H9 (cell line): ENCODE measurements at regions not wholly inside any gene's neighbourhood (a gene's known extent, or its start where the extent isn't known, plus 50 kb on each side); places are given as distances from the start of the nearest gene placed in this dataset.

Experiments
- DNase-seq: peaks from one replicate; pipeline ENCODE4 v3.0.0-alpha.2; 2017
- H2AFZ ChIP-seq: one replicate; pipeline ENCODE4 v1.6.1; 2013; ENCODE audit warnings: mild to moderate bottlenecking, low read length, control low read depth, moderate library complexity
- H2AK5ac ChIP-seq: 2 replicates; pipeline ENCODE4 v1.6.1; 2013; ENCODE audit warnings: low read length, control low read depth, mixed read lengths; ENCODE audit not compliant: insufficient read length
- H2BK120ac ChIP-seq: one replicate; pipeline ENCODE4 v1.6.1; 2013; ENCODE audit warnings: low read depth, mild to moderate bottlenecking, low read length, control low read depth, inconsistent platforms; ENCODE audit not compliant: poor library complexity, severe bottlenecking
- H2BK12ac ChIP-seq: 2 replicates; pipeline ENCODE4 v1.6.1; 2013; ENCODE audit warnings: low read length, control low read depth, mixed read lengths, low read depth; ENCODE audit not compliant: insufficient read length
- H2BK15ac ChIP-seq: 2 replicates; pipeline ENCODE4 v1.6.1; 2013; ENCODE audit warnings: low read depth, low read length, control low read depth
- H2BK20ac ChIP-seq: one replicate; pipeline ENCODE4 v1.6.1; 2013; ENCODE audit warnings: low read depth, mild to moderate bottlenecking, low read length, control low read depth, inconsistent platforms; ENCODE audit not compliant: poor library complexity, severe bottlenecking
- H2BK5ac ChIP-seq: 2 replicates; pipeline ENCODE4 v1.6.1; 2013; ENCODE audit warnings: low read length, control low read depth, mixed read lengths; ENCODE audit not compliant: insufficient read length
- H3K14ac ChIP-seq: 2 replicates; pipeline ENCODE4 v1.6.1; 2013; ENCODE audit warnings: low read length, control low read depth; ENCODE audit not compliant: insufficient read depth
- H3K18ac ChIP-seq: 2 replicates; pipeline ENCODE4 v1.6.1; 2013; ENCODE audit warnings: low read depth, mild to moderate bottlenecking, mixed read lengths, low read length, control low read depth; ENCODE audit not compliant: insufficient read length
- H3K23ac ChIP-seq: 2 replicates; pipeline ENCODE4 v1.6.1; 2013; ENCODE audit warnings: low read length, control low read depth, mixed read lengths, low read depth; ENCODE audit not compliant: insufficient read length
- H3K23me2 ChIP-seq: 2 replicates; pipeline ENCODE4 v1.6.1; 2013; ENCODE audit warnings: low read depth, mild to moderate bottlenecking, mixed read lengths, low read length, control low read depth; ENCODE audit not compliant: insufficient read length, poor library complexity, severe bottlenecking
- H3K27ac ChIP-seq: 2 replicates; pipeline ENCODE4 v1.5.1; 2013; ENCODE audit warnings: low read length, control low read depth, mixed read lengths, low read depth; ENCODE audit not compliant: insufficient read length
- H3K27me3 ChIP-seq: 2 replicates; pipeline ENCODE4 v1.6.1; 2013; ENCODE audit warnings: low read length, control low read depth, inconsistent platforms; ENCODE audit not compliant: insufficient read depth
- H3K4ac ChIP-seq: 2 replicates; pipeline ENCODE4 v1.6.1; 2013; ENCODE audit warnings: low read depth, mild to moderate bottlenecking, control low read depth, inconsistent platforms, low read length, moderate library complexity
- H3K4me1 ChIP-seq: 2 replicates; pipeline ENCODE4 v1.6.1; 2013; ENCODE audit warnings: low read length, control low read depth, inconsistent platforms; ENCODE audit not compliant: insufficient read depth
- H3K4me2 ChIP-seq: 2 replicates; pipeline ENCODE4 v1.6.1; 2013; ENCODE audit warnings: low read length, control low read depth, mixed read lengths; ENCODE audit not compliant: insufficient read length, insufficient read depth
- H3K56ac ChIP-seq: 2 replicates; pipeline ENCODE4 v1.6.1; 2013; ENCODE audit warnings: low read depth, mild to moderate bottlenecking, mixed read lengths, low read length, control low read depth; ENCODE audit not compliant: insufficient read length
- H3K79me1 ChIP-seq: 2 replicates; pipeline ENCODE4 v1.6.1; 2013; ENCODE audit warnings: low read depth, mild to moderate bottlenecking, moderate library complexity, low read length, control low read depth, inconsistent platforms; ENCODE audit not compliant: insufficient read depth, poor library complexity, severe bottlenecking
- H3K79me2 ChIP-seq: 2 replicates; pipeline ENCODE4 v1.6.1; 2013; ENCODE audit warnings: low read length, control low read depth, inconsistent platforms; ENCODE audit not compliant: insufficient read depth
- H3K9ac ChIP-seq: 2 replicates; pipeline ENCODE4 v1.6.1; 2013; ENCODE audit warnings: low read length, control low read depth, mixed read lengths; ENCODE audit not compliant: insufficient read length; ENCODE audit errors: extremely low read depth
- H3K9me3 ChIP-seq: one replicate; pipeline ENCODE4 v1.6.1; 2013; ENCODE audit warnings: low read depth, low read length, inconsistent platforms; ENCODE audit not compliant: control insufficient read depth
- H3T11ph ChIP-seq: one replicate; pipeline ENCODE4 v1.6.1; 2013; ENCODE audit warnings: mild to moderate bottlenecking, low read length, control low read depth, inconsistent platforms
- H4K20me1 ChIP-seq: one replicate; pipeline ENCODE4 v1.6.1; 2013; ENCODE audit not compliant: control insufficient read depth, insufficient read length, insufficient read depth
- H4K5ac ChIP-seq: 2 replicates; pipeline ENCODE4 v1.6.1; 2013; ENCODE audit warnings: low read depth, mild to moderate bottlenecking, mixed read lengths, low read length, control low read depth; ENCODE audit not compliant: insufficient read length
- H4K8ac ChIP-seq: replicated peaks from 2 replicates; pipeline ENCODE4 v1.6.1; 2013; ENCODE audit warnings: low read length, control low read depth, mixed read lengths, low read depth; ENCODE audit not compliant: insufficient read length
- H4K91ac ChIP-seq: 2 replicates; pipeline ENCODE4 v1.6.1; 2013; ENCODE audit warnings: low read depth, mild to moderate bottlenecking, moderate library complexity, mixed read lengths, low read length, control low read depth; ENCODE audit not compliant: insufficient read length
- H3K27ac Mint-ChIP-seq, 3 experiments: 2 replicates in 2 of 3; 3 replicates in 1 of 3; pipeline ENCODE4 v1.8.0; 2020 to 2021; ENCODE audit warnings: mixed read lengths in 3 of 3, mild to moderate bottlenecking in 1 of 3, moderate library complexity in 1 of 3
- H3K27me3 Mint-ChIP-seq: 2 replicates; pipeline ENCODE4 v1.8.0; 2021; ENCODE audit warnings: low read depth, mild to moderate bottlenecking, moderate library complexity, mixed read lengths
- H3K36me3 Mint-ChIP-seq, 3 experiments: 2 replicates in 2 of 3; 3 replicates in 1 of 3; pipeline ENCODE4 v1.8.0; 2020 to 2021; ENCODE audit warnings: low read depth in 3 of 3, mixed read lengths in 3 of 3; ENCODE audit not compliant: insufficient read depth in 1 of 3
- H3K4me1 Mint-ChIP-seq, 2 experiments: 2 replicates each; pipeline ENCODE4 v1.8.0; 2020; ENCODE audit warnings: mixed read lengths in 2 of 2
- H3K4me3 Mint-ChIP-seq, 2 experiments: 2 replicates in 1 of 2; 3 replicates in 1 of 2; pipeline ENCODE4 v1.8.0; 2020 to 2021; ENCODE audit warnings: mild to moderate bottlenecking in 2 of 2, mixed read lengths in 2 of 2, moderate library complexity in 1 of 2
- H3K9me3 Mint-ChIP-seq, 2 experiments: 2 replicates in 1 of 2; 3 replicates in 1 of 2; pipeline ENCODE4 v1.8.0; 2020; ENCODE audit warnings: mild to moderate bottlenecking in 2 of 2, mixed read lengths in 2 of 2, moderate library complexity in 1 of 2
- CTCF ChIP-seq: fragments of 200-600 bp; sonication (generic); conservative IDR thresholded peaks from 3 replicates; pipeline ENCODE4 v1.8.0; 2021; ENCODE audit warnings: antibody characterized with exemption, mild to moderate bottlenecking
- WGBS: extraction: QIAGEN DNeasy Blood & Tissue Kit; methylation state at CpG from one replicate; pipeline ENCODE4 v1.1.7; 2013; ENCODE audit warnings: missing lambda C conversion rate, low lambda C conversion rate, mixed read lengths; ENCODE audit not compliant: insufficient read length; ENCODE audit errors: extremely low coverage; 5-methylcytosine and 5-hydroxymethylcytosine counted together

DNA sequence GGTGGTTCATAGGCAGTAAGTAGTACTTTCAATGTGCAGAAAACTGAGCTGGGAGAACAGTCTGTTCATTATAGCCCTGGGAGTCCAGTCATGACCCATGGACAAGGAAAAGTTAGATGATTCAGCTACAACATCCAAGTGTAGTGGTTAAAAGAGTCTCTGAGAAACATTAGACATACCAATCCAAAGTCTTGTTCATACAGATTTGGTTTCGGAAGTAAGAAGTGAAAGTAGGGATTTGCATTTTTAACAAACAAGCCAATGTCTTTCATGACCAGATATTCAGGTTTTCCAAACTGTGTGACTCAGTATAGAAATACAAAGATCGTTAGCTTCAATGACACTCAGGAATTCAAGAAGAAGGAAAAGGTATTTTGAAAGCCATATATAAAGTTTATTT lies 345.3 kb downstream of the SLITRK1 start:
- Histone ChIP-seq H3K56ac (no peak overlapping the region), H3K4me2 (no peak overlapping the region), H3K79me2 (no peaks in the 10 kb centered on the region), H3T11ph (no peak overlapping the region), H2BK12ac (no peak overlapping the region), H3K23ac (no peak overlapping the region), H4K5ac (no peak overlapping the region), H3K79me1 (no peaks in the 10 kb centered on the region), H2BK15ac (no peak overlapping the region), H2AK5ac (no peak overlapping the region), H3K27ac (no peak overlapping the region), H3K9me3 (no peaks in the 10 kb centered on the region), H4K91ac (no peak overlapping the region), H3K27me3 (no peaks in the 10 kb centered on the region), H3K23me2 (no peaks in the 10 kb centered on the region), H4K20me1 (no peaks in the 10 kb centered on the region), H2BK5ac (no peak overlapping the region), H3K14ac (no peak overlapping the region), H3K4ac (no peak overlapping the region), H3K9ac (no peak overlapping the region), H4K8ac (no peak overlapping the region), H3K4me1 (no peaks in the 10 kb centered on the region), H2BK120ac (no peak overlapping the region), H2AFZ (no peak overlapping the region), H2BK20ac (no peak overlapping the region), H3K18ac (no peak overlapping the region)
- H3K27me3 Mint-ChIP-seq: no peaks in the 10 kb centered on the region
- no CpG with 5 or more reads among the region's 2 CpGs for WGBS
- no peak for TF ChIP-seq CTCF
- H3K4me1 Mint-ChIP-seq: no peaks in the 10 kb centered on the region
- no peak for DNase-seq
- no peak overlapping the region for H3K4me3 Mint-ChIP-seq
- peaks cover 5 to 6% of the 10 kb centered on the region in 2 experiments for H3K9me3 Mint-ChIP-seq
- no peak overlapping the region for H3K27ac Mint-ChIP-seq
- H3K36me3 Mint-ChIP-seq: peaks cover 0 to 10% (median 6%) of the 10 kb centered on the region in 3 experiments; a peak in 5 of 7 replicates
